ENCODE measurements at regions not wholly inside any gene's neighbourhood (a gene's known extent, or its start where the extent isn't known, plus 50 kb on each side); places are given as distances from the start of the nearest gene placed in this dataset.

DNA sequence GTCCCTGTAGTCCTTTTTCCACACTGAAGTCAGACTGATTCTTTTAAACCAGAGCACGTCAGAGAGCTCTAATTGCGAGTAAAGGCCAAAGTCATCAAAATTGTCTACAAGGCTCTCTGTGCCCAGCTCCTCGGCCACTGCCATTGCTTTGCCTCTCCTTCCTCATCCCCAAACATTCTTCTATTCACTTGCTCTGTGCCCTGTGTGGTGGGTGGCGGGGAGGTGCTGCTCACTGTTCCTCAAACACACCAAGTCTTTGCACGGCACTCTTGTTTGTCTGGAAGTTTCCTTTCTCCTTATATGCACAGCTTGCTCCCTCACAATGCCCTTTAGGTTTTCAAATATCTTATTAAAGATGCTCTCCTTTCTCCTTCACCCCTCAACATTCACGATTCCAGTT, 100.1 kb upstream of the FSHR start:
- DNase-seq (ENCODE audit: low spot score) = no peak

DNA sequence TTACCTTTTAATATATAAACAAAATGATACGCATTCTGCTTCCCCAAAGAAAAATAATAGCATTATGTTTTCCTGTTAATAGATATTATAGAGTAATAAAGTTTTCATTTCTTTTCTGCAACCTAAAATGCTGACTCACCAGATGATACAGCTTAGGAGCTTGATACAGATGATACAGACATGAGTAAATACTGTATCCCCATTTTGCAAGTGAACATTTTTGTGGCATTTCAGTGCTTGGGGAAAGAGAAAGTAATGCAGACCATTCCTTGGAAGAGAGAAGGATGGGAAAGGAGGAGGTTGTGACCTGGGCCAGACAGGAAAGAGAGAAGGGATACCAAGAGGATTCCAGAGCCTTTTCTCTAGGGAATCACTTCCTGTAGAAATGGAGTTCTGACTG, 97.5 kb upstream of the FSHR start:
- DNase-seq (ENCODE audit: low spot score) = no peak

DNA sequence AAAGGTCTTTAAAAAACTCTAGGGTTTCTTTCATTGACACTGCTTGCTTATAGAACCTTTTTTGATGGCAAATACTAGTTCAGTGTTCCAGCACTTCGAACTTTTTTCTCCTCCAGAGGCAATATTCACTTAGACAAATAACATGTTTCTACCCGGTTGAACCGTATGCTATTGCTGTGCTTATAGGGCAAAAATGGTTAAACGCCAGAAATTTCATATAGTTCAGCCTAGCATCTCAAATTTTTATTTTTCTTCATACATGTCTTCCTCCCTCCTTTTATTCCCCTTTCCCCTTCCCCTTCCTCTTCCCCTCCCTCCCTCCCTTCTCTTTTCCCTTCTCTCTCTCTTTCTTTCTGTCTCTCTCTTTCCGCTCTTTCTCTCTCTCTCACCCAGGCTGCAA, 96.9 kb upstream of the FSHR start:
- DNase-seq (ENCODE audit: low spot score) = no peak

DNA sequence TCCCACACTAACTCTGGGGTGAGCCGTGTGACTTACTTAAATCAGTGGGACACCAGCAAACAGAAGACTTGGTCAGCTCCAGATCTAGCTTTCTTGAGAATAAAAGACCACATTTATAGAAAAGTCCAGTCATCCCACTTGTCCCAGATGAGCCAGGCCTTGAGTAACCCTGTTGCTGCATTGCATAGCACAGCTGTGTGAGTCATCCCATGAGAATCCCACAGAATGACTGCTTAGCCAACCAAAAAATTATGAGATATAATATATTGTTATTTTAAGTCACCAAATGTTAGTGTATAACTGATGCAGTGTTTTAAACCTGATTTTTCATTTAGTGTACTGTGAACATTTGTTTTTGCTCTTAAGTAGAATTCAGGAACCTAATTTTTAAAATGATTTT, 94.2 kb upstream of the FSHR start:
- DNase-seq (ENCODE audit: low spot score) = no peak

DNA sequence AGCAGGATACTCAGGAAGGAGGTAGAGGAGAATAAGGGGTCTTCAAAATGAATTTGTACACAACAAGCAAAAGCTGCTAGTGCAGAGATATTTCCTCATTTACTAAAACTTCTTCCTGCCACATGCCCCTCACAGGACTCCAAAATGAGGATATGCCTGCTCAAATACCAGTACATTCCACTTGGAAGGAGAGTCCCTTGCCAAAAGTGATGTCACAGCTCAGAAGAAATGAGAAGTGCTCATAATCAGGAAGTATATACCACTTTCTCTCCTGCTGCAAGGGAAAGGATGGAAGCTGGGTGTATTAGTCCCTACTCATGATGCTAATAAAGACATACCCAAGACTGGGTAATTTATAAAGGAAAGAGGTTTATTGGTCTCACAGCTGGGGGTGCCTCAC, 87.7 kb upstream of the FSHR start:
- DNase-seq (ENCODE audit: low spot score) = no peak

DNA sequence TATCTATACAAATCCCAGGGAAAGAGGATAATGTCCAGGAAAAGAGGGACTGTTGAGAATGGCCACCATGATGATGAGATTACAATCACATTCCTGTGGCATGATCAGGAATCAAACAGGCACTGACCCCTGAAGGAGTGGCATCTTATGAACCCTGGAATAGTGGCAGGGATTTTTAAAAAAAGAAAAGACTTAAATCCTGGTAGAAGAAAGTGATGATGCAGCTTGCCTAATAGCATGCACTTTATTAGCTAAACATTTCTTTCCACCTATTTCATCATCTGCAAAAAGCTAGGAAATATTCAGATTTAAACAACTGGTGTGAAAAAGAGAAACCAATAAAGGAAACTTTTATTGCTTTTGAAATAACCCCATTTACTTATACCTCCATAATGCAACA, 87.2 kb upstream of the FSHR start:
- no peak for DNase-seq (ENCODE audit: low spot score)

DNA sequence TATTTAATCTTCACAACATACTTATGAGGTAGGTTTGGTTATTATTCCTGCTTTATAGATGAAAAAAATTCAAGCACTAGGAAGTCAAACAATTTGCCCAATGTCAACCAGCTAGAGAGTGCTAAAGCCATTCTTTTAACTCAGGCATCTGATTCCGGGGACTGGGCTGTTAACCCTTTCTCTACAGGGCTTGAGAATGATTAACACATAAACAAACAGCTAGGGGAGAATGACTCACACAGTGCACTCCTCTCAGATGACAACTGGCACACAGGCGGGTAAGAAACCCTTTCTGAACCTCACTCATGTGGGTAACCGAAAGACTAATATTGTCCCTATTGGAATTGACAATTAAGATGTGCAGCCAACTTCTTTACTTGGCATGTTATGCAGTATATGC, 86.3 kb upstream of the FSHR start:
- no peak for DNase-seq (ENCODE audit: low spot score)

DNA sequence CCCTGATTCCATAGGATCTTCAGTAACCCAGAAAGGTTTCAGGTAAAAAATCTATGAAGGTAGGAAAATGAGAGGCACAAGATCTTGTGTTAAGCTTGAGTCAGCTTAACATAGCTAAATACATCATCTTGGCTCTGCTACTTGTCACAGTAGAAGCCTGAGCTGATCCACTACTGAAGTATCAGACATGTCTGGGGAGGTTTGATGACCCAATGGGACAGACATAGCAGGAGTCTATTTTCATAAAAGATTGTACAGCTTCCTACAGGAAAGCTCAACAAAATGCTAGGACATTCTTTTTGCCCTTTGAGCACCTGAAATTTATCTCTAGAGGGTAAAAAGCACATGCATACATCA, 84.3 kb upstream of the FSHR start:
- no peak for DNase-seq (ENCODE audit: low spot score)

DNA sequence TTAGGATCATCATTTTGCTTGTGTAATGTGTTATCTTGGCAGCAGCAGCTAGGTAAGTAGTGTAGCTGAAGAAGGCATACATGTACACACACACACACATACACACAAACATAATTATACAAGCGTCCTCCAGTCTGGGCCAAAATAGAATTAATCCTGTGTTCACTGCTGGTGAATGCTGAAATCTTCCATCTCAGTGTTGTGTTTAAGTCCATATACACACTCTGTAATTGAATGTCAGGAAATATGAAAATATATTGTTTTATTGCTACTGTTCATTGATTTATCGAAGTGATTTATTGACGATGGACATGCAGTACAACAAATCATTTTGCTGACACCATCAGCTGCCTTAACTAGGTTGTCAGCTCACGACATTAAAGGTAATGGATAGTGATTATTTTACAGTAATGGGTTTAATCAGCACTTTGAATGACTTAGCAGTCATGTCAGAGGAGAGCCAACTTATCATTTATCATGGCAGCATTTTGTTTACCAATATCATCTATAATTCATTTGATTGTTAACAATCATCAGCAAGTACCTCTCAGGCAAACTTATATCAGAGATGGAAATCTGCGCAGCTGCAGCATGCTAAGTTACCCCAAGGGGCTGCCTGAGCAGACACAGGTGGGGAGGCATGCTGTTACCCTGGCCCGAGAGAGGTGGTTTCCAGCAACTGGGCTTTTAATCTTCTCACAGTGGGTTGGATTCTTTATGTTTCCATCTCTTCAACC, 83.7 kb upstream of the FSHR start:
- no peak for DNase-seq (ENCODE audit: low spot score)

DNA sequence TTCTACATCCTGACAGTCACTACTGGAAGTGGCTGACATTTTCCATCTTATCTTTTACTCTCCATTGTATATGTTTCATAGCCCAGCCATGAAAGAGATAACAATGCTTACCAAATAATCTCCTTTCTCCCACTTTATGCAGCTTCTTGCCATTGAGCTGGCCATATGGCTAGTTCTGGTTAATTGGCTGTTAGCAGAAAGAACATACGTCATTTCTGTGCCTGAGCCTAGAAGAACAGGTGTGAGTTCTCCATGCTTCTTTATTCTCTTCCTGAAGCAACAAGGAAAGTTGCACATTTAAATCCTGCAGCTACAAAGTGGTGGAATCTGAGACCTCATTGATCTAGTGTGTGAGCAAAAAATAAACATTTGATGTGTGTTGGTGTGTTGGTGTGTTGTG, 82.0 kb upstream of the FSHR start:
- no peak for DNase-seq (ENCODE audit: low spot score)

DNA sequence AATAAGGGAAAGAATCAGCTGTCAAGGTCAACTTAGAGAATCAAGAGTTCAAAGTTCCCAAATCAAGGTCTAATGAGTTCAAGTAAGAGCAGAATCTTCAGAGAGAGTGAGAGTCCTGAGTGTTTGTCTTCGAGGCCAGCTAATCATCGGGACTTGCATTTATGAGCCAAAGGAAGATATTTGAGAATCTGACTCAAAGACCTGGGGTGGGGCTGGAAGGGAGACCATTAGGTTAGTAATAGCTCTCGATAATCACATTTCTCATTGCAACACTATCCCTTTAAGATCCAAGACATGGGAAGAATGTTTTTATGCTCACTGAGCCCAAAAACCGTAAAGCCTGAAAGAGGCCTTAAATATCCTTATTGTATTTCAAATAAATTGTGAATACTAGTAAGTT, 72.0 kb upstream of the FSHR start:
- DNase-seq (ENCODE audit: low spot score) = no peak

DNA sequence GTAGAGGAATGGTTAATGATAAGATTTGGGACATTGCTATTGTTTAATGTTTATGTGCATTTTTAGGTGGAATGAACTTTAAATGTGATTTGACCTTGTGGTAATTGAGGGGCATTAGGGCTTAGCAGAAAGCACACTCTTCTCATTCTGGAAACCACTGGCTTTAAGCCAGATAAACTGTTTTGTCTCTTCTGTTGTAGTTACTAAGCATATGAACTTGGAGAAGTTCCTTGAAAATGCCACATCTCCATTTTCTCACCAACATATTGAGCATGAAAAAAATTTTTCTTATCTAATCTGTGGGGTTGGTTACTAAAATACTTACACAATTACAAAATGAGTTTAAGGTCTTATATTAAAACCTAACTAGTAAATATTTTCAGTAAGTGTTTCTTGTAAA, 70.8 kb upstream of the FSHR start:
- no peak for DNase-seq (ENCODE audit: low spot score)

DNA sequence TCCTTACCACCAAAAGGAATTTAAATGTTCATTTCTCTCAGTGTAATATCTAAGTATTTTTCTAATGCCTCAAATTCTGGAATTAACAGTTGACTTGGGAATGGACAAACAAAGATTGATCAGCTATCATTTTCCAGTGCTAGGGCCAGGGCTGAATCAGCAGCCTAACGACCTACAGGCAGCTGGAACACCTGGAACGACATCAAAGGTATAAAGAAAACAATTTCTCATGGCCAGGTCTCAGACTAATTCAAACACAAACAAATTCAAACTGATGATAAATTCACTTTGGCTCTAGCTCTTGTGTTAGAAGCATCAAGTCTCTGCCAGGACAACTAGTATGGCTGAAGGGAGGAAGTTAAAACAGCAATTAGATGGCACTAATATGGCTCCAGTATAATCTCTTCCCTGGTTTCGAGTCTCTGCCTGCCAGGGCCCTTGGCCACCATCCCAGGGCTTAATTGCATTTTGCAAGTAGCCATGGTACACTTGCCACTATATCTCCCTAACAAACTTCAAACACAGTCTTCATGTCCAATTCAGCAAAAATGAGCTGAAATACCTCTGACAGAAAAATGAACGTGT, 70.2 kb upstream of the FSHR start:
- DNase-seq (ENCODE audit: low spot score) = no peak

DNA sequence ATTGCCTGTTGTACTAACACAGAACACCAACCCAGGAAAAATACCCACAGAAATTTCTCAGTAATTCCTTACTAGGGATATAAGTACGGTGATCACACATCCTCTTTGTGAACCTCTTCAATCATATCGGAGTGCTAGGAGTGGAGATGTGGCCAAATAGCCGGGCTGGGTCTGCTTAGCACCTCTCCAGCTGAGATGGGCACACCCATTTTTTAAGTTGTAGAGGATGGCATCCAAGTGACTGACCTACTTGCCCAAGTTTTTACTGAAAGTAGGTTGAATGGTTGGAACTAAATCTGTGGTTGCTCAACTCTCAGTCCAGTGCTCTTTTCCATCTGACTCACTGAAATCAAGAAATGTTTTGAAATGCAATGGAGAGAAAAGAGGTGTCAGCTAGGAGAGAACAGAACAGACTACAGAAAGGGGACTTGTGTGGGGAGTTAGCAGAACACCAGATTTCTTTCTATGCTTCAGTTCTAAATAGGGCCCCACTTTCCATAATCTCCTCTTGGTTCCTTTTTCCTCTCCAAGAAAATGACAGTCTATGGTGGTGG, 68.7 kb upstream of the FSHR start:
- no peak for DNase-seq (ENCODE audit: low spot score)

DNA sequence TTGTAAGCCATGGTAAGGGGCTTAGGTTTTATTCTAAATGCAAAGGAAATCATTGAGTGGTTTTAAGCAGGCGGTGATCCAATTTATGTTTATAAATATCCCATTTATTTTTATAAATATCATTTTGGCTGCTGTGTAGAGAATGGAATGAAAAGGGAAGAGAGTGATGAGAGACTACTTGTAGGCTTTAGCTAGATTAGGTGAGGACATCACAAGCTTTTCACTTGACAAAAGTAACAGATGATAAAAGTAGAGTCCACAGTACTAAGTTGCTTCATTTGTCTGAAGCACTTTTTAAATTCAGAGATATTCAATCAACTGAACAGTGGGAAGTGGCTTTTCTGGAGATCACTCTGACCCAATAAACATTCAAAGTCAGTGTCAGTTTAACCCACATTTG, 65.4 kb upstream of the FSHR start:
- no peak for DNase-seq (ENCODE audit: low spot score)

DNA sequence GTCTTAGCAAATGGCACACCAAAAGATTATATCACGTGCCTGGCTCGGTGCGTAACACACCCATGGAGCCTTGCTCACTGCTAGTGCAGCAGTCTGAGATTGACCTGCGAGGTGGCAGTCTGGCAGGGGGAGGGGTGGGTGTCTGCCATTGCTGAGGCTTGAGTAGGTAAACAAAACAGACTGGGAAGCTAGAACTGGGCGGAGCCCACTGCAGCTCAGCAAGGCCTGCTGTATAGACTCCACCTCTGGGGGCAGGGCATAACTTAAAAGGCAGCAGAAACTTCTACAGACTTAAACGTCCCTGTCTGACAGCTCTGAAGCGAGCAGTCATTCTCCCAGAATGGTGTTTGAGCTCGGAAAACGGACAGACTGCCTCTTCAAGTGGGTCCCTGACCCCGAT, 55.9 kb upstream of the FSHR start:
- no peak for DNase-seq (ENCODE audit: low spot score)

DNA sequence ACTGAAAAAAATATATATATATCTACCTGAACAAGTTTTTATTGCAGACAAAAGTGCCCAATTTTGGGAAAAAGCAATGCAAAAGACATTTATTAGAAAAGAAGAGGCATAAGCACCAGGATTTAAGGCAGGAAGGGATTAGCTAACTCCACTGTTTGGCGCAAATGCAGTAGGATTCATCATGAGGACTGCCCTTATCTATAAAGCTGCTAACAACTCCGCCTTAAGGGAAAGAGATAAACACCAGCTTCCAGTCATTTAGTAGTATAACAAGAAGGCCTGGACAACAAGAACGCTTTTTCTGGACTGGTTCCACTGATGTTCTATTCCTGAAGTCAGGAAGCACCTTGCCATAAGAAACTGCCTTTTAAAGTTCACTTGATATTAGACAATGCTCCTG, 52.9 kb upstream of the FSHR start:
- DNase-seq (ENCODE audit: low spot score) = no peak

All from HuH-7 (cell line).